LNCaP clone FGC (cell line): ENCODE measurements at regions not wholly inside any gene's neighbourhood (a gene's known extent, or its start where the extent isn't known, plus 50 kb on each side); places are given as distances from the start of the nearest gene placed in this dataset.

Source experiments
- DNase-seq: peaks from one replicate; pipeline ENCODE4 v3.0.0-alpha.2; 2011; ENCODE audit warnings: low read depth
- H3K4me3 ChIP-seq: 2 replicates; pipeline ENCODE4 v1.5.1; 2011; ENCODE audit warnings: mild to moderate bottlenecking, low read depth, low read length, control low read depth
- TF ChIP-seq, protein P1 (sequence below): IDR thresholded peaks from 2 replicates; pipeline ENCODE4 v1.5.1; 2012; ENCODE audit warnings: mild to moderate bottlenecking; ENCODE audit not compliant: control insufficient read depth, insufficient read depth; ENCODE audit errors: extremely low read depth

DNA sequence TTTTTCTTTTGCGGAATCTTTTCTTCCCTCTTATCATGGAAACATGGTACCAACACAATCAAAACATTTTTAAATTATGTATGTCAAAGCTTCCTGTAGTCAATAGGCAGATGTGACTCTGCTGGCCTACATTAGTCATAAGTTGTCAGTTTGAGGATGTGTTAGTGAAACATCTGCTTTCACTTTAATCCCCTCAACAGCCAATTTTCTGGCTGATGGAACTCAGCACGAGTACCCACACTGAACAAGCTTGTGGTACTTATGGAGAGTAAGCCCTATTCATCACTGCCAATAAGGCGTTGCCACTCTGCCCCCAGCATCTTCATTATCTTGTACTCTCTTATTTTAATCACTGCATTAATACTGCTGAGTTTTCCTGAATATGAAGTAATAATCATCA is 1034.4 kb downstream of the CDH9 start:
- H3K4me3 ChIP-seq: no peak overlapping the region
- TF ChIP-seq, protein P1, sequence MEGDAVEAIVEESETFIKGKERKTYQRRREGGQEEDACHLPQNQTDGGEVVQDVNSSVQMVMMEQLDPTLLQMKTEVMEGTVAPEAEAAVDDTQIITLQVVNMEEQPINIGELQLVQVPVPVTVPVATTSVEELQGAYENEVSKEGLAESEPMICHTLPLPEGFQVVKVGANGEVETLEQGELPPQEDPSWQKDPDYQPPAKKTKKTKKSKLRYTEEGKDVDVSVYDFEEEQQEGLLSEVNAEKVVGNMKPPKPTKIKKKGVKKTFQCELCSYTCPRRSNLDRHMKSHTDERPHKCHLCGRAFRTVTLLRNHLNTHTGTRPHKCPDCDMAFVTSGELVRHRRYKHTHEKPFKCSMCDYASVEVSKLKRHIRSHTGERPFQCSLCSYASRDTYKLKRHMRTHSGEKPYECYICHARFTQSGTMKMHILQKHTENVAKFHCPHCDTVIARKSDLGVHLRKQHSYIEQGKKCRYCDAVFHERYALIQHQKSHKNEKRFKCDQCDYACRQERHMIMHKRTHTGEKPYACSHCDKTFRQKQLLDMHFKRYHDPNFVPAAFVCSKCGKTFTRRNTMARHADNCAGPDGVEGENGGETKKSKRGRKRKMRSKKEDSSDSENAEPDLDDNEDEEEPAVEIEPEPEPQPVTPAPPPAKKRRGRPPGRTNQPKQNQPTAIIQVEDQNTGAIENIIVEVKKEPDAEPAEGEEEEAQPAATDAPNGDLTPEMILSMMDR: no peak
- no peak for DNase-seq

- H3K4me3 ChIP-seq: no peak overlapping the region
- TF ChIP-seq, protein P1: no peak
- no peak for DNase-seq
Observed at GRCh38 chr5:25995209-25995608, 1043.2 kb downstream of the CDH9 start.

- no peak overlapping the region for H3K4me3 ChIP-seq
- TF ChIP-seq, protein P1: no peak
- DNase-seq: no peak
Observed at GRCh38 chr5:25993701-25994100, 1044.7 kb downstream of the CDH9 start.

GRCh38 chr5:25991639-25992038 is 1046.7 kb downstream of the CDH9 start:
- TF ChIP-seq, protein P1: no peak
- no peak for DNase-seq
- H3K4me3 ChIP-seq: no peak overlapping the region

DNA sequence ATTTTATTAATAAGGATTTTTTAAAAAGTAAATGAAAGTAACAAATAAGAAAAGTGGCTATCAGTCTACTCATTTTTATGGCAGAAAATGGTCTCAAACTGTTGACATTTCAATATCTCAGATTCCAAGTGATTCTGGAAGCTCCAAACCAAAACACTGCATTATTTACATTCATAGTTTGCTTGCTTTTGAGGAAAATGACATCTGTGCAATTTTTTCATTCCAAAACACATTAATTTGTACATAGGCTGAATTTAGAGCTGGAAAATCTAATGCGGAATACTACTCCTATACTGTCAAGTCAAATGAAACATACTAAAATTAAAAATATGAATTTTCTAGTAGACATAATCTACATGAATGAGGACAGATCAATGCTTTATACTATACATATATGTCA is 1047.6 kb downstream of the CDH9 start:
- H3K4me3 ChIP-seq: no peak overlapping the region
- TF ChIP-seq, protein P1: no peak
- DNase-seq: no peak

GRCh38 chr5:25979086-25979485 is 1059.3 kb downstream of the CDH9 start:
- no peak for DNase-seq
- TF ChIP-seq, protein P1: no peak
- no peak overlapping the region for H3K4me3 ChIP-seq

DNA sequence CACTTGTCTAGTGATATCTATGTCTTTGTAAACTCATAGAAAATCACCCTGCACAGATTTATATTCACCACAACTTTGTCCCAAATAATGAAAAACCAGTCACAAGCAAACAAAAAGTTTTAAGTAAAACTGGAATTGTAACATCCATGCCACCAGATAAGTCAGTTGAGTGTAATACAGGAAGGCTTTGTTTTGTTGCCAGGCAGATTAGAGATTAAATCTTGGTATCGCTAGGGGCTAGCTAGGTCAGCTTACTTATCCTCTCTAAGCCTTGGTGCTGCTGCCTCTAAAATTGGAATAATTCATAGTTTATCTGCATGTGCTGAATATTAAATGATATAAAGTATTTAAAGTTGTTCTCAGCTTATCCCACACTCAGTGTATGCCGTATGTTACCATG is 1062.5 kb downstream of the CDH9 start:
- no peak for DNase-seq
- H3K4me3 ChIP-seq: no peak overlapping the region
- TF ChIP-seq, protein P1: no peak
